Peyer's patch (tissue), 4 donors: ENCODE measurements at regions not wholly inside any gene's neighbourhood (a gene's known extent, or its start where the extent isn't known, plus 50 kb on each side); places are given as distances from the start of the nearest gene placed in this dataset.

Experiments used
- DNase-seq, 3 donors: peaks; one replicate each; pipeline ENCODE4 v3.0.0-alpha.2; 2017 to 2019
- H3K27ac ChIP-seq, 4 donors: fragments of 200-600 bp; sonication (generic); one replicate each; pipeline ENCODE4 v1.5.1; 2016 to 2019
- H3K27me3 ChIP-seq, 2 donors: fragments of 200-600 bp; sonication (generic); one replicate each; pipeline ENCODE4 v1.5.1; 2019
- H3K36me3 ChIP-seq, 3 donors: fragments of 200-600 bp; sonication (generic); one replicate each; pipeline ENCODE4 v1.5.1; 2016 to 2019
- H3K4me1 ChIP-seq, 4 donors: fragments of 200-600 bp; sonication (generic); one replicate each; pipeline ENCODE4 v1.5.1; 2016 to 2019
- H3K4me3 ChIP-seq, 4 donors: fragments of 200-600 bp; sonication (generic); 1 replicate in 3 of 4; 2 replicates in 1 of 4; pipeline ENCODE4 v1.5.1; 2016 to 2019; ENCODE audit warnings: mild to moderate bottlenecking in 1 of 4
- H3K9me3 ChIP-seq, 4 donors: fragments of 200-600 bp; sonication (generic); one replicate each; pipeline ENCODE4 v1.5.1; 2016 to 2019; ENCODE audit warnings: mild to moderate bottlenecking in 1 of 4
- POLR2A ChIP-seq, 2 donors: fragments of 450-650 bp; IDR thresholded peaks; one replicate each; pipeline ENCODE4 v1.5.1; 2017; ENCODE audit warnings: antibody characterized with exemption in 2 of 2, mild to moderate bottlenecking in 2 of 2, moderate library complexity in 2 of 2
- TF ChIP-seq, protein P1 (sequence below), 6 experiments: fragments of 450-650 bp in 4 of 6; fragments of 200-600 bp in 2 of 6; sonication (generic) in 1 of 6; IDR thresholded peaks; one replicate each; pipeline ENCODE4 v1.5.1; 2017 to 2019; ENCODE audit warnings: antibody characterized with exemption in 6 of 6, mild to moderate bottlenecking in 3 of 6, moderate library complexity in 1 of 6

DNA sequence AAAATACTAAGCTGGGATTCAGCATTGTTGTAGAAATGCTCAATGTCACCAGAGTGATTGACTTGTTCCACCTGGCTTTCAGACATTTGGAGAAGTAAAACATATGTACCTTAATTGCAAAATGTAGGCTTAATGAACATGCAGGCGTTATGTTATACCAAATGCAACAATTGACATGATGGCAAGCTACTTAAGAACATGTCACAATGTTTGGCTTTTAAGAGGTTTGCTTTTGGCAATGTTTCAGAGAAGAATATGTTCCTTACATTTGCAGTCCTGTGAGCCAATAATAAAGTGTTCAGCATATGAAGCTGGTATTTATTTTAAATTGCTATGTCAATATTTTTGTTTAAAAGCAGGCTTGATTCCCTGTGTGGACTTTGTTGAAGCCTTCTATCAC is 111.7 kb upstream of the NUDT12 start:
- no peaks in the 10 kb centered on the region for H3K27me3 ChIP-seq
- no peaks in the 10 kb centered on the region for H3K9me3 ChIP-seq
- no peak overlapping the region for H3K27ac ChIP-seq
- DNase-seq = no peak
- no peaks in the 10 kb centered on the region for H3K4me1 ChIP-seq
- H3K36me3 ChIP-seq = no peaks in the 10 kb centered on the region
- no peak overlapping the region for H3K4me3 ChIP-seq
- TF ChIP-seq, protein P1, sequence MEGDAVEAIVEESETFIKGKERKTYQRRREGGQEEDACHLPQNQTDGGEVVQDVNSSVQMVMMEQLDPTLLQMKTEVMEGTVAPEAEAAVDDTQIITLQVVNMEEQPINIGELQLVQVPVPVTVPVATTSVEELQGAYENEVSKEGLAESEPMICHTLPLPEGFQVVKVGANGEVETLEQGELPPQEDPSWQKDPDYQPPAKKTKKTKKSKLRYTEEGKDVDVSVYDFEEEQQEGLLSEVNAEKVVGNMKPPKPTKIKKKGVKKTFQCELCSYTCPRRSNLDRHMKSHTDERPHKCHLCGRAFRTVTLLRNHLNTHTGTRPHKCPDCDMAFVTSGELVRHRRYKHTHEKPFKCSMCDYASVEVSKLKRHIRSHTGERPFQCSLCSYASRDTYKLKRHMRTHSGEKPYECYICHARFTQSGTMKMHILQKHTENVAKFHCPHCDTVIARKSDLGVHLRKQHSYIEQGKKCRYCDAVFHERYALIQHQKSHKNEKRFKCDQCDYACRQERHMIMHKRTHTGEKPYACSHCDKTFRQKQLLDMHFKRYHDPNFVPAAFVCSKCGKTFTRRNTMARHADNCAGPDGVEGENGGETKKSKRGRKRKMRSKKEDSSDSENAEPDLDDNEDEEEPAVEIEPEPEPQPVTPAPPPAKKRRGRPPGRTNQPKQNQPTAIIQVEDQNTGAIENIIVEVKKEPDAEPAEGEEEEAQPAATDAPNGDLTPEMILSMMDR (IDR thresholded peaks at IDR 0.05) = no peak
- no peak for TF ChIP-seq POLR2A (IDR thresholded peaks at IDR 0.05)

- Histone ChIP-seq H3K4me1 (no peaks in the 10 kb centered on the region), H3K36me3 (no peaks in the 10 kb centered on the region), H3K9me3 (no peaks in the 10 kb centered on the region), H3K4me3 (no peak overlapping the region), H3K27ac (no peak overlapping the region), H3K27me3 (no peaks in the 10 kb centered on the region)
- TF ChIP-seq, protein P1 (IDR thresholded peaks at IDR 0.05) = no peak
- TF ChIP-seq POLR2A (IDR thresholded peaks at IDR 0.05) = no peak
- DNase-seq = no peak
These were observed 107.0 kb upstream of the NUDT12 start for GRCh38 chr5:103669615-103670014.

- TF ChIP-seq, protein P1 (IDR thresholded peaks at IDR 0.05) = no peak
- no peak for TF ChIP-seq POLR2A (IDR thresholded peaks at IDR 0.05)
- no peak for DNase-seq
- Histone ChIP-seq H3K9me3 (no peaks in the 10 kb centered on the region), H3K4me1 (no peaks in the 10 kb centered on the region), H3K36me3 (no peaks in the 10 kb centered on the region), H3K27me3 (no peaks in the 10 kb centered on the region), H3K4me3 (no peak overlapping the region), H3K27ac (no peak overlapping the region)
These were observed 105.7 kb upstream of the NUDT12 start for GRCh38 chr5:103668281-103668680.

DNA sequence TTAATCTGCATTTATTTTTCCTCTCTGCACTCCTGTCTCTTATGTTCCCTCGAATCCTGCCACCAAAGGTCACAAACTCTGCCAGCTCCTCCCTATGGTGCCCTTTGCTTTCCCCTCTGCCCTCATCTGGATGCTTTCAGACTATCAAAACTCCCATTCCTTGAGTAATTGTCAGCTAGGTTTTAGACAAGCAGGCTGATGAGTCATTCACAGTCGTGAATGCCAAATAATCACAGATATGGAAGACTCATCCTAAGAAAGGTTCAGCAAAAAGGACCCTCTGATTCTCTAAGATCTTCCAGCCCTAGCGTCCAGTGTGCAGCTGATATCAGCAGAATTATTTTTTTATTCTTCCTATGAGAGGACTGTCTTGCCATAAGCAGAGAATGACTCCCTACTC is 104.5 kb upstream of the NUDT12 start:
- H3K36me3 ChIP-seq = no peaks in the 10 kb centered on the region
- DNase-seq = no peak
- no peak overlapping the region for H3K4me3 ChIP-seq
- no peaks in the 10 kb centered on the region for H3K27me3 ChIP-seq
- no peak overlapping the region for H3K27ac ChIP-seq
- no peaks in the 10 kb centered on the region for H3K9me3 ChIP-seq
- no peaks in the 10 kb centered on the region for H3K4me1 ChIP-seq
- TF ChIP-seq POLR2A (IDR thresholded peaks at IDR 0.05) = no peak
- TF ChIP-seq, protein P1 (IDR thresholded peaks at IDR 0.05) = no peak

- Histone ChIP-seq H3K9me3 (no peaks in the 10 kb centered on the region), H3K4me3 (no peak overlapping the region), H3K27me3 (no peaks in the 10 kb centered on the region), H3K27ac (no peak overlapping the region), H3K36me3 (no peaks in the 10 kb centered on the region), H3K4me1 (no peaks in the 10 kb centered on the region)
- no peak for DNase-seq
- TF ChIP-seq POLR2A (IDR thresholded peaks at IDR 0.05) = no peak
- TF ChIP-seq, protein P1 (IDR thresholded peaks at IDR 0.05) = no peak
These were observed 94.7 kb upstream of the NUDT12 start for GRCh38 chr5:103657301-103657700.

- H3K9me3 ChIP-seq = no peaks in the 10 kb centered on the region
- H3K36me3 ChIP-seq = no peaks in the 10 kb centered on the region
- DNase-seq = no peak
- no peaks in the 10 kb centered on the region for H3K4me1 ChIP-seq
- TF ChIP-seq, protein P1 (IDR thresholded peaks at IDR 0.05) = peak in 1 of 6 experiments; percentile 7
- no peak for TF ChIP-seq POLR2A (IDR thresholded peaks at IDR 0.05)
- no peaks in the 10 kb centered on the region for H3K27me3 ChIP-seq
- no peak overlapping the region for H3K4me3 ChIP-seq
- H3K27ac ChIP-seq = no peak overlapping the region
These were observed 85.5 kb upstream of the NUDT12 start for GRCh38 chr5:103648086-103648485.
